ENCODE measurements at regions not wholly inside any gene's neighbourhood (a gene's known extent, or its start where the extent isn't known, plus 50 kb on each side); places are given as distances from the start of the nearest gene placed in this dataset.

DNA sequence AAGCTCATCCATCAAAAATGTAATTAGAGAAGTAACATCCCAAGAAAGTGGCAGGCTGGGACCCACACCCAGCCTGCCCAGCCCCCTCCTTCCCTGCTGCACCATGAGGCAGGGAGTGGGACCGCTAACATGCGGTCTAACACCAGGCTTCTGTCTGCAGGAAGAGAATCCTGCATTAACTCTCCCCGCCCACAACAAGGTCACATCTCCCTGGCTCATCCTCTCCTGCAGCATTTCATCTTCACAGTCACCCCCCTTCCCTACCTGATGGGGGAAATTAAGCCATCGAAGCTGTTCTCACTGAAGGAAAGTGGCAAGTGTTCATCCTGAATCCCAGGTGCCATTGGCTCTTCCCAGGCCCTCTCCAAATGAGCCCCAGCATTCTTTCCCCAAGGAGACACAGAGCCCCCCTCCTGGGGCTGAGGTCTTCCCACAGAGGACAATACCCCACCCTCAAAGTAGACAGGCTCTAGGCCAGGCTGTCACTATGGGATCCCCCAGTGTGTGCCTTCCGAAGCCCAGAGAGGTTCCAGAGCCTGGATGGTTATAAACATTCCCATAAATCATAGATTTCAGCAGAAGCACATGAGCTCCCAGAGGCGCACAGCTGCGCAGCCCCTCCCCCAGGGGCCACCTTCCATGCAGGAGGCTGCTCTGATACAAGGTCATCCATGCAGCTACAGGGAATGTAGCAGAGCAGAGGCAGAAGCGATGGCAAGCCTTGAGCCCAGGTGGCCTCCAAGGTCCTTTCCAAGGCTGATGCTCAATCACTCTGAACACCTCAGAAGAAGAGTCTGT is 148.0 kb downstream of the OAT start:
- TF ChIP-seq, protein P1, sequence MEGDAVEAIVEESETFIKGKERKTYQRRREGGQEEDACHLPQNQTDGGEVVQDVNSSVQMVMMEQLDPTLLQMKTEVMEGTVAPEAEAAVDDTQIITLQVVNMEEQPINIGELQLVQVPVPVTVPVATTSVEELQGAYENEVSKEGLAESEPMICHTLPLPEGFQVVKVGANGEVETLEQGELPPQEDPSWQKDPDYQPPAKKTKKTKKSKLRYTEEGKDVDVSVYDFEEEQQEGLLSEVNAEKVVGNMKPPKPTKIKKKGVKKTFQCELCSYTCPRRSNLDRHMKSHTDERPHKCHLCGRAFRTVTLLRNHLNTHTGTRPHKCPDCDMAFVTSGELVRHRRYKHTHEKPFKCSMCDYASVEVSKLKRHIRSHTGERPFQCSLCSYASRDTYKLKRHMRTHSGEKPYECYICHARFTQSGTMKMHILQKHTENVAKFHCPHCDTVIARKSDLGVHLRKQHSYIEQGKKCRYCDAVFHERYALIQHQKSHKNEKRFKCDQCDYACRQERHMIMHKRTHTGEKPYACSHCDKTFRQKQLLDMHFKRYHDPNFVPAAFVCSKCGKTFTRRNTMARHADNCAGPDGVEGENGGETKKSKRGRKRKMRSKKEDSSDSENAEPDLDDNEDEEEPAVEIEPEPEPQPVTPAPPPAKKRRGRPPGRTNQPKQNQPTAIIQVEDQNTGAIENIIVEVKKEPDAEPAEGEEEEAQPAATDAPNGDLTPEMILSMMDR (conservative IDR thresholded peaks at IDR 0.05; ENCODE audit: low read depth, low read length), result no peak
- no peak for DNase-seq (ENCODE audit: low read depth)
- H3K4me3 ChIP-seq (ENCODE audit: low read length), result no peak overlapping the region

- no peak overlapping the region for H3K4me3 ChIP-seq (ENCODE audit: low read length)
- no peak for DNase-seq (ENCODE audit: low read depth)
- TF ChIP-seq, protein P1 (conservative IDR thresholded peaks at IDR 0.05; ENCODE audit: low read depth, low read length), result no peak
Observed at GRCh38 chr10:124268976-124269375, 149.7 kb downstream of the OAT start.

DNA sequence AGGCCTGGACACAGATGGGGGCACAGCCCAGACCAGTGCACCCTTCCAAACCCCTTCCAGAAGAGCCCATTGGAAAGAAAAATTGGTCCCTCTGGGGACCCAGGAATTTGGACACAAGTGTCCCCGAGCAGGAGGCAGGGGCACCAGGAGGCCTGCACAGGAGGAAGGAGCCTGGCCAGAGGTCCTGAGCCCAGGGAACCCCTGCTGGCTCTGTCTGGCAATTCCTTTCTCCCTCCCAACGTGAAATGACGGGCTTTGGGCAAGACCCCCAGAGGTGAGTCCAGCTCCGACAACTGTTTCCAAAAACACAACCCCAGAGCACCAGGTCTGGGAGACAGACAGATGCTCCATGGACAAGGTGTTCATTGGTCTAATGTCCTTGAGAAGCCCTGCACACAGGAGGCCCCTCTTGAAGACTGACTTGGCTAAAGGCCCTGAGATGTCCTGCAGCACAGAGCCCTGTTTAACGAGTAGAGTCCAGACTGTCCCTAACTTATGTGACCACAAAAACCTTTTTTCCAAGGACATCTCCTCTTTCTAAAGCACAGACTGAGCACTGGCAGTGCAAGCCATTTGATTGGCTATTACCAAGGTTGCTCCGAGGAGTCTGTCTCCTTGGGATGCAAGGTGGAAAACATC is 150.7 kb downstream of the OAT start:
- TF ChIP-seq, protein P1 (conservative IDR thresholded peaks at IDR 0.05; ENCODE audit: low read depth, low read length), result no peak
- H3K4me3 ChIP-seq (ENCODE audit: low read length), result no peak overlapping the region
- DNase-seq (ENCODE audit: low read depth), result no peak

- DNase-seq (ENCODE audit: low read depth), result no peak
- H3K4me3 ChIP-seq (ENCODE audit: low read length), result no peak overlapping the region
- TF ChIP-seq, protein P1 (conservative IDR thresholded peaks at IDR 0.05; ENCODE audit: low read depth, low read length), result no peak
Observed at GRCh38 chr10:124267231-124267885, 151.4 kb downstream of the OAT start.

DNA sequence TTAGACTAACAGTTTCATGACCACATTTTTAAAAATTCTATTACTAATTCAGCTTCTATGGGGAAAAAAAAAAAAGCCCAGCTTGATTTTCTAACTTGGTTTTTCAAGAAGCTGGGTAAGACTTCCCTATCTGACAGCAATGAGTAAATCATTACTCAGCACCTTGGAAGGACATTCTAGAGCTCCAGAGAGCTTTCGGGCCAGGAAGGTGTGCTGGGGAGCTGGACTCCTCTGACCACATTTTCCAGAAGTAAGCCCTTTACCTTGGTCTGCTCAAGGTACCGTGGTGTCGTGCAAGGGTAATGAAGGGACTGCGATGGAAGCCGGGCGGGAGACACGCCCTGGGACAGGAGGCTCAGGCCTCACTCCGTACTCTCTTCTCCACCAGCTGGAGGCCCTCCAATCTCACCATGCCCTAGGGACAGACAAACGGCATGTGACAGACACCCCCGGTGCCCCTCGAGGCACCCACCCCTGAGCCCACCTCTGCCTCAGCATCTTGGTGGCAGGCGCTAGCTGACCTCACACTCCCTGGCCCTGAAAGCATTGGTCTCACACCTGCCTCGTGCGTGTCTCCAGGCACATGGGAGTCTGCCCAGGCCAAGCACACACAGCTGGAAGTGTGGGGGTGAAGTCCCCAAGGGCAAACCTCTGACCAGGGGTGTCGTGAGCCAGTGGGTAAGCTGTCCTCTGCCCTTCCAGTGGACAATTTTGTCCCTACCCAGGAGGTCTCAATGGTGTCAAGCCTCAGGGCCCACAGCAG is 152.1 kb downstream of the OAT start:
- H3K4me3 ChIP-seq (ENCODE audit: low read length), result no peak overlapping the region
- no peak for DNase-seq (ENCODE audit: low read depth)
- TF ChIP-seq, protein P1 (conservative IDR thresholded peaks at IDR 0.05; ENCODE audit: low read depth, low read length), result no peak

- no peak for DNase-seq (ENCODE audit: low read depth)
- TF ChIP-seq, protein P1 (conservative IDR thresholded peaks at IDR 0.05; ENCODE audit: low read depth, low read length), result no peak
Observed at GRCh38 chr10:124265776-124266467, 152.8 kb downstream of the OAT start.

More at GRCh38 chr10:124265776-124266467, 152.8 kb downstream of the OAT start:
- H3K4me3 ChIP-seq (ENCODE audit: low read length), result no peak overlapping the region

All from retinal pigment epithelial cell (primary cell).